Stomach (tissue), 8 donors: ENCODE measurements at regions not wholly inside any gene's neighbourhood (a gene's known extent, or its start where the extent isn't known, plus 50 kb on each side); places are given as distances from the start of the nearest gene placed in this dataset.

Source experiments
- DNase-seq, 2 donors: peaks; one replicate each; pipeline versions ENCODE4 v3.0.0 to v3.0.0-alpha.2; 2013 to 2019
- H3K27ac ChIP-seq, 5 donors: fragments of 200-600 bp in 4 of 5; sonication (generic) in 4 of 5; one replicate each; pipeline ENCODE4 v1.5.1; 2013 to 2019; ENCODE audit warnings: mild to moderate bottlenecking in 1 of 5, moderate library complexity in 1 of 5
- H3K27me3 ChIP-seq, 3 donors: fragments of 200-600 bp; sonication (generic); one replicate each; pipeline ENCODE4 v1.5.1; 2017 to 2019; ENCODE audit warnings: mixed run types in 1 of 3
- H3K36me3 ChIP-seq, 4 donors: fragments of 200-600 bp; sonication (generic); 1 replicate in 3 of 4; 2 replicates in 1 of 4; pipeline ENCODE4 v1.5.1; 2016 to 2019
- H3K4me1 ChIP-seq, 4 donors: fragments of 200-600 bp; sonication (generic); one replicate each; pipeline ENCODE4 v1.5.1; 2016 to 2019
- H3K4me3 ChIP-seq, 4 donors: fragments of 200-600 bp; sonication (generic) in 3 of 4; one replicate each; pipeline ENCODE4 v1.5.1; 2016 to 2019; ENCODE audit warnings: mild to moderate bottlenecking in 1 of 4
- H3K9me3 ChIP-seq, 4 donors: fragments of 200-600 bp; sonication (generic); one replicate each; pipeline ENCODE4 v1.5.1; 2016 to 2019
- EP300 ChIP-seq: sonication (generic); formaldehyde crosslinking; IDR thresholded peaks from one replicate; pipeline ENCODE4 v1.6.1; 2017; ENCODE audit warnings: antibody characterized with exemption
- POLR2A ChIP-seq, 4 donors: fragments of 450-650 bp; IDR thresholded peaks; one replicate each; pipeline ENCODE4 v1.6.1; 2016; ENCODE audit warnings: antibody characterized with exemption in 4 of 4, control low read depth in 2 of 4, mild to moderate bottlenecking in 1 of 4, moderate library complexity in 1 of 4
- POLR2AphosphoS5 ChIP-seq, 3 donors: sonication (generic); formaldehyde crosslinking; IDR thresholded peaks; one replicate each; pipeline ENCODE4 v1.6.1; 2016; ENCODE audit warnings: antibody characterized with exemption in 3 of 3
- WGBS, 5 donors: extraction: QIAGEN DNeasy Blood & Tissue Kit in 3 of 5; methylation state at CpG; one replicate each; pipeline versions ENCODE4 v1.1.5 to v1.1.7; 2013 to 2018; 5-methylcytosine and 5-hydroxymethylcytosine counted together
- intact Hi-C: fragments of 100-400 bp; cut with DNase I; formaldehyde crosslinking; loops from one replicate; pipeline ENCODE4 v1.15.1; 2023; ENCODE audit warnings: low total_unique reads
- TF ChIP-seq, protein P1 (sequence below), 7 experiments: fragments of 450-650 bp in 4 of 7; fragments of 200-600 bp in 3 of 7; sonication (generic) in 3 of 7; IDR thresholded peaks; one replicate each; pipeline ENCODE4 v1.5.1; 2016 to 2019; ENCODE audit warnings: antibody characterized with exemption in 7 of 7, control low read depth in 2 of 7, mild to moderate bottlenecking in 1 of 7
- donor health status: healthy with polysubstance abuse.
- donor health status: Bipolar disorder and iron deficiency.
- donor health status: healthy.

DNA sequence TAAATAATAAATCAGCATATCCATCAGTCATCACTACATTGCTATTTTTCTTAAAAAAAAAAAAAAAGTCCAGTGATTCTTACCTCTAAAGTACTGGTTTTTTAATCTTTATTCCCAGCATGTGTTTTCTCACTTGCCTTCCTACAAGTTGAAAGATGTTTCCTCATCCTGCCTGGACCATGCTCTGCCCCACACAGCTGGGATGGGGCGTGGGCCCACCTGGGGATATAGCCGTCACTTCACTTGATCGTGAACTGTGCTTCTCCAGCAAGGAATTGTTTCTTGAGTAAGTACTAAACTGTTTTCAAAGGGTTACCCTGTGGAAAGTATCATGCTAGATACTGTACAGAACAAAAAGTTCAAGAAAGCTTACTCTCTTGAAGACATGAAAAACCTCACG lies 212.6 kb upstream of the HTR1E start:
- H3K9me3 ChIP-seq: peaks cover 0 to 3% (median 3%) of the 10 kb centered on the region in 4 donors
- H3K36me3 ChIP-seq: no peaks in the 10 kb centered on the region
- TF ChIP-seq, protein P1, sequence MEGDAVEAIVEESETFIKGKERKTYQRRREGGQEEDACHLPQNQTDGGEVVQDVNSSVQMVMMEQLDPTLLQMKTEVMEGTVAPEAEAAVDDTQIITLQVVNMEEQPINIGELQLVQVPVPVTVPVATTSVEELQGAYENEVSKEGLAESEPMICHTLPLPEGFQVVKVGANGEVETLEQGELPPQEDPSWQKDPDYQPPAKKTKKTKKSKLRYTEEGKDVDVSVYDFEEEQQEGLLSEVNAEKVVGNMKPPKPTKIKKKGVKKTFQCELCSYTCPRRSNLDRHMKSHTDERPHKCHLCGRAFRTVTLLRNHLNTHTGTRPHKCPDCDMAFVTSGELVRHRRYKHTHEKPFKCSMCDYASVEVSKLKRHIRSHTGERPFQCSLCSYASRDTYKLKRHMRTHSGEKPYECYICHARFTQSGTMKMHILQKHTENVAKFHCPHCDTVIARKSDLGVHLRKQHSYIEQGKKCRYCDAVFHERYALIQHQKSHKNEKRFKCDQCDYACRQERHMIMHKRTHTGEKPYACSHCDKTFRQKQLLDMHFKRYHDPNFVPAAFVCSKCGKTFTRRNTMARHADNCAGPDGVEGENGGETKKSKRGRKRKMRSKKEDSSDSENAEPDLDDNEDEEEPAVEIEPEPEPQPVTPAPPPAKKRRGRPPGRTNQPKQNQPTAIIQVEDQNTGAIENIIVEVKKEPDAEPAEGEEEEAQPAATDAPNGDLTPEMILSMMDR (IDR thresholded peaks at IDR 0.05): no peak
- TF ChIP-seq POLR2AphosphoS5 (IDR thresholded peaks at IDR 0.05) (no peak), POLR2A (IDR thresholded peaks at IDR 0.05) (no peak)
- H3K4me1 ChIP-seq: no peaks in the 10 kb centered on the region
- 62 to 78% (median 75%) methylated on average over 4 of the region's 4 CpGs for WGBS, 5 donors
- H3K4me3 ChIP-seq: no peak overlapping the region
- no peak for DNase-seq
- H3K27ac ChIP-seq: no peak overlapping the region
- H3K27me3 ChIP-seq: no peaks in the 10 kb centered on the region
- intact Hi-C loops: no loop called here

DNA sequence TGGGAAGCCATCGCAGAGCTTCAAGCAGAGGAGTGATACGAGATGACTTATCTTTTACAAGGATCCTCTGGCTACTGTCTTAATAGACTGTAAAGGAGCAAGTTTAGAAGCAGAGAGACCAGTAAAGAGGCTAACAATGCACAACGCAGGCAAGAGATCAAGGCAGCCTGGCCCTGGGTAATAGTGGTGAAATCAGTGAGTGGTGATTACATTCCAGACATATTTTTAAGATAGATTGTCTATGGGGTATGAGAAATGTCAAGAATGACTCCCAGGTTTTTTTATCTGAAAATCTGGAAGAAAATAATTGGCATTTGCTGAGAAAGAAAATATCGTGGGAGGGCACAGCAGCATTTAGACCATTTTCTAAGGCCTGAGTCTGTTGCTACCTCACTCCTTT lies 213.6 kb upstream of the HTR1E start:
- Histone ChIP-seq H3K36me3 (no peaks in the 10 kb centered on the region), H3K9me3 (peaks cover 0 to 3% (median 0%) of the 10 kb centered on the region in 4 donors), H3K27me3 (no peaks in the 10 kb centered on the region), H3K4me3 (no peak overlapping the region), H3K27ac (no peak overlapping the region), H3K4me1 (no peaks in the 10 kb centered on the region)
- TF ChIP-seq POLR2AphosphoS5 (IDR thresholded peaks at IDR 0.05): no peak
- no peak for TF ChIP-seq EP300
- TF ChIP-seq POLR2A (IDR thresholded peaks at IDR 0.05): no peak
- TF ChIP-seq, protein P1 (IDR thresholded peaks at IDR 0.05): no peak
- WGBS, 5 donors: 41 to 59% (median 47%) methylated on average over 4 of the region's 4 CpGs
- intact Hi-C loops: no loop called here
- DNase-seq: no peak

DNA sequence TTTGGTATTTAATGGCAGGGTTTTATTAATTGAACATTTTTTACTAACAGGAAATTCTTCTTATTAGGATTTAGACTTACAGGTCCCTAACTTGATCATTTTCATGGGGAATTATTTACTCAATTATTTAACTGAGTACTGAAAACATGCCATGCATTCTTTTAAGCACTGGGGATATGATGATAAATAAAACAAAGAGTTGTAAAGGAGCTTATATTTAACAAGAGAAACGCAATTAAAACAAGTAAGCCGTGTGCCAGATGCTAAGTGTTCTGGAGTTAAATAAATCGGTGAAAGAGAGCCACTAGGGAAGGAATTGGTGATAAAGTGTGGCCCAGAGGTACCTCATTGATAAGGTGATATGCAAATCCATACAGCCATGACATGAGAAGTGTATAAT lies 214.2 kb upstream of the HTR1E start:
- no peak overlapping the region for H3K4me3 ChIP-seq
- intact Hi-C loops: no loop called here
- no peak for TF ChIP-seq EP300
- TF ChIP-seq POLR2A (IDR thresholded peaks at IDR 0.05): no peak
- TF ChIP-seq, protein P1 (IDR thresholded peaks at IDR 0.05): no peak
- no peak for TF ChIP-seq POLR2AphosphoS5 (IDR thresholded peaks at IDR 0.05)
- 19 to 41% (median 36%) methylated on average over 3 of the region's 3 CpGs for WGBS, 5 donors
- no peak overlapping the region for H3K27ac ChIP-seq
- no peaks in the 10 kb centered on the region for H3K27me3 ChIP-seq
- H3K9me3 ChIP-seq: peaks cover 0 to 3% (median 0%) of the 10 kb centered on the region in 4 donors
- no peaks in the 10 kb centered on the region for H3K36me3 ChIP-seq
- DNase-seq: no peak
- H3K4me1 ChIP-seq: no peaks in the 10 kb centered on the region

DNA sequence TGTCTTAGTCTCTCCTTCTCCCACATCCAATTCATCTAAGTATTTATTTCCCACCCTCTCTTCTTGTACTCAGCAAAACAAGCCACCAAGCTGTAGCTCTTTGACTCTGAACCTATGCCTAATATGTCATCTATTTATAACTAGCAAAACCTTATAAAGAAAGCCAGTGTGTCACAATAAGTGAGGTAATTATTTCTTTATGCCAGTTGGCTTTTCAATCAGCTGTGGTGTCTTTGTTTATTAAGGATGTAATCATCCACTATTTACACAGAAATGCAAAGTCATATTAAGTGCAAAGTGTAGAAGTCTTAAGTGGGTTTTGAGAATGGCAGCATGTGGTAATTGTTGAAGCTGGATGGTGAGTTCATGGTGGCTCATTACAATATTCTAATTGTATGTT lies 215.2 kb upstream of the HTR1E start:
- TF ChIP-seq POLR2A (IDR thresholded peaks at IDR 0.05) (no peak), POLR2AphosphoS5 (IDR thresholded peaks at IDR 0.05) (no peak), EP300 (no peak)
- TF ChIP-seq, protein P1 (IDR thresholded peaks at IDR 0.05): no peak
- Histone ChIP-seq H3K27me3 (no peaks in the 10 kb centered on the region), H3K4me3 (no peak overlapping the region), H3K27ac (no peak overlapping the region), H3K36me3 (no peaks in the 10 kb centered on the region), H3K4me1 (no peaks in the 10 kb centered on the region), H3K9me3 (peaks cover 0 to 3% (median 0%) of the 10 kb centered on the region in 4 donors)
- no peak for DNase-seq
- intact Hi-C loops: no loop called here
